HepG2 (cell line): ENCODE measurements at regions not wholly inside any gene's neighbourhood (a gene's known extent, or its start where the extent isn't known, plus 50 kb on each side); places are given as distances from the start of the nearest gene placed in this dataset.
A peak's percentile ranks its signal among the peaks of the same experiment; 100 is the strongest.

Experiments used
- CHCHD3 ChIP-seq: sonication (generic); formaldehyde crosslinking; IDR thresholded peaks from 2 replicates; pipeline ENCODE4 v1.8.0; 2022; ENCODE audit warnings: mild to moderate bottlenecking, missing genetic modification reagents, moderate library complexity
- CSRNP2 ChIP-seq: sonication (generic); formaldehyde crosslinking; conservative IDR thresholded peaks from 2 replicates; pipeline ENCODE4 v1.8.0; 2022; ENCODE audit warnings: low read depth, missing genetic modification reagents
- E2F2 ChIP-seq: sonication (generic); formaldehyde crosslinking; IDR thresholded peaks from 2 replicates; pipeline ENCODE4 v1.4.0; 2020; ENCODE audit warnings: missing genetic modification reagents, borderline replicate concordance
- FOXA3 ChIP-seq: IDR thresholded peaks from 2 replicates; pipeline ENCODE4 v1.6.1; 2016; ENCODE audit warnings: missing genetic modification reagents, missing compliant biosample characterization
- FOXP1 ChIP-seq, 2 experiments: fragments of 450-650 bp in 1 of 2; IDR thresholded peaks; 2 replicates each; pipeline ENCODE4 v1.6.1; 2017 to 2018; ENCODE audit warnings: antibody characterized with exemption in 1 of 2
- GATAD1 ChIP-seq: IDR thresholded peaks from 2 replicates; pipeline ENCODE4 v1.6.1; 2016; ENCODE audit warnings: missing genetic modification reagents, missing compliant biosample characterization
- GATAD2A ChIP-seq: IDR thresholded peaks from 2 replicates; pipeline ENCODE4 v1.6.1; 2016
- KAT8 ChIP-seq: IDR thresholded peaks from 2 replicates; pipeline ENCODE4 v1.6.1; 2016; ENCODE audit warnings: missing genetic modification reagents, missing compliant biosample characterization
- KLF9 ChIP-seq: IDR thresholded peaks from 2 replicates; pipeline ENCODE4 v1.6.1; 2016; ENCODE audit warnings: low read depth
- NCOA5 ChIP-seq: sonication (generic); formaldehyde crosslinking; IDR thresholded peaks from 2 replicates; pipeline ENCODE4 v1.4.0; 2020; ENCODE audit warnings: missing genetic modification reagents
- PHF20 ChIP-seq: sonication (generic); formaldehyde crosslinking; IDR thresholded peaks from 2 replicates; pipeline ENCODE4 v1.5.0; 2020; ENCODE audit warnings: mild to moderate bottlenecking, missing genetic modification reagents
- RARA ChIP-seq: IDR thresholded peaks from 2 replicates; pipeline ENCODE4 v1.6.1; 2016; ENCODE audit warnings: missing genetic modification reagents, missing compliant biosample characterization
- RFXAP ChIP-seq: sonication (generic); formaldehyde crosslinking; IDR thresholded peaks from 2 replicates; pipeline ENCODE4 v1.4.0; 2020; ENCODE audit warnings: missing genetic modification reagents, borderline replicate concordance
- SETDB1 ChIP-seq: sonication (generic); formaldehyde crosslinking; IDR thresholded peaks from 2 replicates; pipeline ENCODE4 v1.5.1; 2020; ENCODE audit warnings: missing genetic modification reagents, mild to moderate bottlenecking, borderline replicate concordance
- SIN3B ChIP-seq: fragments of 150-350 bp; IDR thresholded peaks from 2 replicates; pipeline ENCODE4 v1.6.1; 2014; ENCODE audit warnings: low read length
- SMAD1 ChIP-seq: sonication (generic); formaldehyde crosslinking; IDR thresholded peaks from 2 replicates; pipeline ENCODE4 v1.4.0; 2020; ENCODE audit warnings: missing genetic modification reagents, low read depth, mild to moderate bottlenecking, borderline replicate concordance
- SSRP1 ChIP-seq: IDR thresholded peaks from 2 replicates; pipeline ENCODE4 v1.6.1; 2016; ENCODE audit warnings: control low read depth
- ZNF124 ChIP-seq: sonication (generic); formaldehyde crosslinking; IDR thresholded peaks from 2 replicates; pipeline ENCODE4 v1.4.0; 2020; ENCODE audit warnings: missing genetic modification reagents
- ZNF331 ChIP-seq: sonication (generic); formaldehyde crosslinking; IDR thresholded peaks from 2 replicates; pipeline ENCODE4 v1.4.0; 2020; ENCODE audit warnings: missing genetic modification reagents
- ZNF432 ChIP-seq: sonication (generic); formaldehyde crosslinking; IDR thresholded peaks from 2 replicates; pipeline ENCODE4 v1.5.0; 2020; ENCODE audit warnings: missing genetic modification reagents, mild to moderate bottlenecking, borderline replicate concordance
- ZNF556 ChIP-seq: sonication (generic); formaldehyde crosslinking; IDR thresholded peaks from 2 replicates; pipeline ENCODE4 v1.4.0; 2020; ENCODE audit warnings: mild to moderate bottlenecking, missing genetic modification reagents, borderline replicate concordance
- ZNF615 ChIP-seq: sonication (generic); formaldehyde crosslinking; IDR thresholded peaks from 2 replicates; pipeline ENCODE4 v1.5.0; 2020; ENCODE audit warnings: mild to moderate bottlenecking, missing genetic modification reagents, borderline replicate concordance
- ZNF709 ChIP-seq: sonication (generic); formaldehyde crosslinking; IDR thresholded peaks from 2 replicates; pipeline ENCODE4 v1.5.0; 2020; ENCODE audit warnings: mild to moderate bottlenecking, missing genetic modification reagents
- ZNF747 ChIP-seq: sonication (generic); formaldehyde crosslinking; IDR thresholded peaks from 2 replicates; pipeline ENCODE4 v1.8.1; 2023; ENCODE audit warnings: missing genetic modification reagents, mild to moderate bottlenecking, borderline replicate concordance
- ZNF766 ChIP-seq: sonication (generic); formaldehyde crosslinking; IDR thresholded peaks from 2 replicates; pipeline ENCODE4 v1.5.0; 2020; ENCODE audit warnings: missing genetic modification reagents, borderline replicate concordance
- ZNF816 ChIP-seq: sonication (generic); formaldehyde crosslinking; IDR thresholded peaks from 2 replicates; pipeline ENCODE4 v1.8.0; 2022; ENCODE audit warnings: missing genetic modification reagents, mild to moderate bottlenecking, borderline replicate concordance
- ZSCAN20 ChIP-seq: sonication (generic); formaldehyde crosslinking; IDR thresholded peaks from 2 replicates; pipeline ENCODE4 v1.4.0; 2020; ENCODE audit warnings: missing genetic modification reagents, mild to moderate bottlenecking, borderline replicate concordance
- ZUFSP ChIP-seq: sonication (generic); formaldehyde crosslinking; IDR thresholded peaks from 2 replicates; pipeline ENCODE4 v1.9.0; 2021; ENCODE audit warnings: missing genetic modification reagents, mild to moderate bottlenecking, borderline replicate concordance

DNA sequence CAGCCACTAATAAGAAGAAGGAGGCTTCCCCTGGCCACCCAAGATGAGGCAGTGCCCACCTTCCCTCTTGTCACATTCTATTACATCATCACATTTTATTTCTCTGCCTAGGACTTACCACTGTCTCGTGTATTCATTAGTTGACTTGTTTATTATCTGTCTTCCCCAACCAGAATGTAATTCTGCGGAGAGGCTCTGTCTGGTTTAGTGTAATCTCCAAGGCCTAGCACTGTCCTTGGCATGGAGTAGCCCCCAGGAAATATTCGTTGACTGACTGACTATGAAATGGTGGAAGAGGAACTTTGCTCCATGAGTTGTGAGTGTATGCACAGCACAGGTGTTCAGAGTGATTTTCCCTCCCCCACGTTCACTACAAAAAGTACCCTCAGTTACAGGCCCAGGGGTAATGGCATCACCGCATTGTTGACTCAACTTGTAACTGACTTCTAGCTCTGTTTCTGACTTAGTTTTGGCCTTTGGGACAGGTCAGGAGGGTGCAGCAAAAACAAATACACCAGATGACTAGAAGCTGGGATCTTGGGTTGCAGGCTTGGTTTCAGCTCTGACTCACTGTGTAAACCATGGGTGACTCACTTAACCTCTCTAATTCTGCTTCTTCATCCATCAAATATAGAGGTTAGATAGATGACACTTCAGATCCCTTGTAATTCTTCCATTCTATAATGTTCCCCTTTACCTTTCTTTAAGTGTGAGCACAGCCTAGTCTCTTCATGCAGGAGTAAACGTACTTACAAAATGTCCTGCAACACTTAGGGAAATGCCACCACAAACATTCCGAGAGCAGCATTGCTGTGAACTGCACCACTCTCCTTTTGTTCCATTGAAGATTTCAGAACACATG, 229.7 kb downstream of the KCNRG start (continued):
- TF ChIP-seq CSRNP2 (CRISPR knock-in tag): no peak
- TF ChIP-seq E2F2 (CRISPR knock-in tag): no peak
- peak; percentile 97 for TF ChIP-seq RARA (CRISPR knock-in tag)
- TF ChIP-seq GATAD2A: peak; percentile 98
- no peak for TF ChIP-seq NCOA5 (CRISPR knock-in tag)
- no peak for TF ChIP-seq ZUFSP (CRISPR knock-in tag)
- TF ChIP-seq ZSCAN20 (CRISPR knock-in tag): no peak
- no peak for TF ChIP-seq SETDB1 (CRISPR knock-in tag)
- TF ChIP-seq KLF9 (CRISPR knock-in tag): no peak
- 0 out of 2 replicates have a peak, but pooled peaks have one; percentile 80 for TF ChIP-seq RFXAP (CRISPR knock-in tag)
- no peak for TF ChIP-seq PHF20
- TF ChIP-seq ZNF747 (CRISPR knock-in tag): peak; percentile 60; the same call in 1 of the 2 replicates
- TF ChIP-seq CHCHD3: no peak
- TF ChIP-seq ZNF432: no peak
- TF ChIP-seq ZNF615: no peak
- TF ChIP-seq GATAD1 (CRISPR knock-in tag): peak; percentile 62
- 0 out of 2 replicates have a peak, but pooled peaks have one; percentile 82 for TF ChIP-seq SSRP1 (CRISPR knock-in tag)
- peak; percentile 86; the same call in 1 of the 2 replicates for TF ChIP-seq ZNF556 (CRISPR knock-in tag)
- peak; percentile 90 for TF ChIP-seq ZNF331 (CRISPR knock-in tag)
- TF ChIP-seq SIN3B: no peak
- no peak for TF ChIP-seq ZNF709 (CRISPR knock-in tag)
- TF ChIP-seq SMAD1: 0 out of 2 replicates have a peak, but pooled peaks have one; percentile 30
- TF ChIP-seq ZNF816 (CRISPR knock-in tag): peak; percentile 52; the same call in 1 of the 2 replicates
- TF ChIP-seq ZNF124 (CRISPR knock-in tag): no peak; the same call in none of the 2 replicates
- TF ChIP-seq ZNF766 (CRISPR knock-in tag): peak; percentile 75; the same call in 1 of the 2 replicates
- peak; percentile 79 for TF ChIP-seq KAT8
- TF ChIP-seq FOXA3 (CRISPR knock-in tag): peak; percentile 98
- TF ChIP-seq FOXP1 (IDR thresholded peaks at IDR 0.05): peak; percentile 70; the same call in 1 of the 2 replicates
- peak; percentile 93 for TF ChIP-seq FOXP1 (CRISPR knock-in tag; IDR thresholded peaks at IDR 0.05)
